Iris pigment epithelial cell (primary cell): ENCODE measurements at regions not wholly inside any gene's neighbourhood (a gene's known extent, or its start where the extent isn't known, plus 50 kb on each side); places are given as distances from the start of the nearest gene placed in this dataset.
A peak's percentile ranks its signal among the peaks of the same experiment; 100 is the strongest.
"Not testable (repeated sequence)": the region's sequence is repeated elsewhere in the genome, so short reads cannot be mapped to it uniquely, and the experiment has no call there.

Experiments used
- DNase-seq: peaks from one replicate; pipeline ENCODE4 v3.0.0-alpha.2; 2011; ENCODE audit warnings: low read depth

GRCh38 chr17:31623990-31624389 is 232.5 kb downstream of the RAB11FIP4 start:
- DNase-seq, result no peak

DNA sequence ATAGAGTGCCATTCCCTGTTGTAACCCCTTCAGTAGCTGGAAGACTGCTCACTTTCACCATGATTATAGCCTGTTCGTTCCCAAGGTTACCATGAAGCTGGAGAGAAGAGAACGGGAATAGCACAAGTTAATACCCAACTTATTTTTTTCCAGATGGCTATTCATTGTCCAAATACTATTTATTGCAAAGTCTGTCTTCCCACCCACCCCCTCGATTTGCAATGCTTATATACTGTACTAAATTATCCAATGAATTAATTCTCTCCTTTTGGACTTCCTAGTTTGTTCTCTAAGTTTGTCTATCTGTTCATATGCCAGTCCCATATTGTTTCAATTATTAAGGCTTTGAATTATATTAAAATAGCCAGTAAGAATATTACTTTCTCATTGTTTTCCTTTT is 231.0 kb downstream of the RAB11FIP4 start:
- DNase-seq, result no peak

GRCh38 chr17:31621566-31621965 is 230.1 kb downstream of the RAB11FIP4 start:
- DNase-seq, result no peak

- not testable (repeated sequence) for DNase-seq
Measured at GRCh38 chr17:31611053-31611452, 219.6 kb downstream of the RAB11FIP4 start.

- no peak for DNase-seq
Measured at GRCh38 chr17:31609996-31610910, 218.8 kb downstream of the RAB11FIP4 start.

DNA sequence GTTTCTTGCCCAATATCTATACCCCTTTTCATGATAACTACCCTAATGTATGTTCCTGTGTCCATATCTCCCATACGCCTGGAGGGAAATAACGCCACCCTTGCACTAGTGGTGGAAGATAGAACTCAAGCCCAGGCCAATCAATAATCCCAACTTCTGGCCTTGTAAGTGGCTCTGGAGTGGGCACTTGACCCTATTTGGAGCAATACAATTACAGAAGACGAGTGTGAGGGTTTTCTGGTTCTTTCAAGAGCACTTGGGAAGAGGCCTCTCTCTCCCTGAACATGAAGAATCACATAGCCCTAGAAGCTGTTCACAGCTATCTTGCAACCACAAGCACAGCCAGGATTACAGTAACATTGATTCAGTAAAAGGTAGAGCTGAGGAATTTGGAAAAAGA is 217.9 kb downstream of the RAB11FIP4 start:
- no peak for DNase-seq

DNA sequence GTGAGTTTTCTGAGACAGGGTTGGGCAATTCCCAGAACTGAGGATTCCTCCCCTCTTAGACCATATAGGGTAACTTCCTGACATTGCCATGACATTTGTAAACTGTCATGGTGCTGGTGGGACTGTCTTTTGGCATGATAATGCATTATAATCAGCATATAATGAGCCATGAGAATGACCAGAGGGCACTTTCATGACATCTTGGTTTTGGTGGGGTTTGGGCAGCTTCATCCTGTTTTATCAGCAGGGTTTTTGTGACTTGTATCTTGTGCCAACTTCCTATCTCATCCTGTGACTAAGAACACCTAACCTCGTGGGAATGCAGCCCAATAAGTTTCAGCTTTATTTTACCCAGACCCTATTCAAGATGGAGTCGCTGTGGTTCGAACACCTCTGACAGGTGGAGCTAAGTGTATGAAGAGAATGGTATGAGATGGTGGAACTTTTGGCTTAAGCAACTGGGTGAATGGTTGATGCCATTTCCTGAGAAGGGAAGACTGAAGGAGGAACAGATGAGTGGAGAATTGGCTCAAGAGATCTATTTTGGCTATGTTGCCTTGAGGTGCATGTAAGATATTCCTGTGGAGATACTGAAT is 217.3 kb downstream of the RAB11FIP4 start:
- no peak for DNase-seq

DNA sequence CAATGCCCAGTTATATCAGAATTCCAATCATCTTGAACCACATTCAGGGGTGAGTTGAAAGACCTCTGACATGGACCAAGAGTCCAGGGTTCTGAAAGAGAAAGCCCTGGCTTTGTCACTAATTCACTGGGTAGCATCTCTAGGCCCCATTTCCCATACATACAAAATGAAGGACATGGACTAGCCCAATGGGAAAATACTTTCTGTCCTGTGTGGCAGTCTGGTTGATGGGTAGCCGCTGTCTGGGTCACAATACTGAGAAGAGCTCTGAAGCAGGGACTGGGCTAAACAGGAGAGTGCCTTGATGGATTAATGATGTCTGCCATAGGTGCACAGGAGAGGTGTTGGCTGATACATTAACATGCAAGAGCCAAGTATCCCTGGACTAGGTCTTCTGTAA is 214.3 kb downstream of the RAB11FIP4 start:
- DNase-seq, result no peak

DNA sequence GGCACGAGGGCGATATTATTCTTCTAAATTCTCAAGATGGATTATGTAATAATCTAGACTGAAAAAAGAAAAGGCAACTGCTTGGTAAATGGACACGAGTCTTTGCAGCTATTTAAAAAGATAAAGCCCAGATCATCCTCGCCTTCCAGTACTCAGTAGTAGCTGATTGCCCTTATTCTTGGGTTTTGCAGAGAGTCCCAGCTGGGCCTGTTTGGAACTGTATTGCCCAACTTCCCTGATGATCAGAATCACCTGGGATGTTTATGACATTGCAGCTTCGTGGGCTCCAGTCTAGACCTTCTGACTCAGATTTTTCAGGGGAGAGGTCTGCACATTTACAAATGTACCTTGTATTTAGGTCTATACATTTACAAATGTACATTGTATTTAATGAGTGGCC is 213.5 kb downstream of the RAB11FIP4 start:
- no peak for DNase-seq

GRCh38 chr17:31600144-31600543 is 208.7 kb downstream of the RAB11FIP4 start:
- not testable (repeated sequence) for DNase-seq

GRCh38 chr17:31598921-31599571 is 207.6 kb downstream of the RAB11FIP4 start:
- no peak for DNase-seq

DNA sequence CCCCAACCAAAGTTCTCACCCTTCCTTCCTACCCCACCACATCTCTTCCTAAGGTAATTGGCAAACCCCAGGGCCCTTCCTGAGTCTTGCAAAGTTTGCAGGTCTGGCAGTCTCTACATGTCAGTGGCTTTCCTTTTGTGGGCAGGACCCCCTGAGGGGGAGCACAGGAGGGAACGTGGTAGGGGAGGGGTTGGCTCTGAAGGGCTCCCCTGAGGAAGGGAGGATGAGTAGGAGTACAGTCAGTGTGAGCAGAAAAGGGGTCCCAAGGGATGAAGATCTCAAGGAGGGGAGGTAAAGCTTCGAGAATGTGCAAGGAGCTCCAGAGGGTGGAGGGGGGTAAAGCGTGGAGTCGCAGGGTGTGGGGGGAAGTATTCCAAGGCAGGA is 206.9 kb downstream of the RAB11FIP4 start:
- no peak for DNase-seq

DNA sequence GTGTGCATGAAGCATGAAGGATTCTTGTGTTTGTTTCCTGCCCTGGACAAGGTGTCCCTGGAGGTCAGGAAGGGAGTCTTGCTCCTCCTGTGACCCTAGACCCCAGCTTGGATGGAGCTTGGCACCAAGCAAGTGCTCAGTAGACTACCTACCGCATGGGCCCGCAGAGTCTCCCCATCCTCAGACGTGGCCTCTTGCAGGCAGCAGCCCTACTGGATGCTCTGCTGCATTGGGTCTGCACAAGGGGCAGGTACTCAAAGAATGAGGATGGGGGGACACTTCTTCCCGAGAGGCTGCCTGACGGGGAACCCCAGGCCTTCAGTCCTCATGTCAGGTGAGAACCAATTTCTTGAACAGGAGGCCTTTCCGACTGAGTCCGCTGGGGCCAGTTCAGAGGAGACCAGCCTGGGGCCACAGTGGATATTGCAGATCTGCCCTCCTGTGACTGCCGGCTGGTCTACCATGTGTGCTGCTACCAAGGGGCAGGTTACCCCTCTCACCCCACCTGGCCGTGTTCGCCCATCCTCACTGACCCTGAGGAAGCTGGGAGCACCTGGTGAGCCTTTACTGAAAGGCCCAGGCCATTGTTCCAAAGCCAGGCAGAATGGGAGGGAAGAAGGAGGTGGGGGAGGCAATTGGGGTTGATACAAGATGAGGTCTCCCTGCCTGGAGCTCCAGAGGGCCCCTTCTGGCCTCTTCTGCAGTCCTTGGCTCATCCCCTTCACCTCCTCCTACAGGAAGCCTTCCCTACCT is 206.3 kb downstream of the RAB11FIP4 start:
- no peak for DNase-seq

DNA sequence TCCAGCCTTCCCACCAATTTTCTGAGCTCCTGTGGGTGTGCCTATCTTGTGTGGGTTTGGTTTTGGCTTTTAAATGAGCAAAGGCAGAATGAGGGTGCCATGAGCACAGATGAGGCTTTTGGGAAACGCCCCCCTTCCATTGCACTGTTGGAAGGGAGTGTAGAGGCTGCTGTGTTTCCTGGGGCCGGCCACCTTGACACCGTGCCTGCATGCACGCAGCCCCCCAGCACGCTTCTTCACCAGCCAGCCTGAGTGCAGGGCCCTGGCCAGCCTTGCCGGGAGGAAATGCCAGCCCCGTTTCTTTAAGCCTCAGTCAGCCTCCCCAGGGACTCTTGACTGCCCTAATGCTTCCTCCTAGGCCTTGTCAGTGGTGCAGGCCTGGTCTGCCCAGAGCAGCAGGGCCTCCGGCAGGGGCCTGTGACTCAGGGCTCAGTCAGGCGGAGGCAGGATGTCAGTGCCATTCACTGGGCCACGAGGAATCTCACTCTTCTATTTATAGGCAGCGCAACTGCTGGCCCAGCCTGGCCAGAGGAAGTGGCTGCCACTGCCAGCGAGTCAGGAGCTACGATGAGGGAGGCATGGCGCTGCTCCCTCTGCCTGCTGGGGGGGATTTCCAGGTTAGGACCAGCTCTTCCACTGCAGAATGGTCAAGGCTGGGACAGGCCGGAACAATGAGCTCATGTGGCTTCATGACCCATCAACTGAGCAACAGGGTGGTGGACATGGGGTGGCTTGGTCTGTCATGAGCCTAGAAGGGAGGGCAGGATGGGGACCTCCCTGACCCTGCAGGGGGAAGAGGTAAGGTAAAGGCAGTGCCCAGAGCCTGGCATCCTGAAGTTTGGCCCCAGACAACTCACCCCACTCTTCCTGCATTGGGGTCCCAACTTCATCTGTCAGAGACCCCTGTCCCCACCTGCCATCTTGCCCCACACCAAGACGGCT is 205.2 kb downstream of the RAB11FIP4 start:
- DNase-seq, result peak; percentile 97

DNA sequence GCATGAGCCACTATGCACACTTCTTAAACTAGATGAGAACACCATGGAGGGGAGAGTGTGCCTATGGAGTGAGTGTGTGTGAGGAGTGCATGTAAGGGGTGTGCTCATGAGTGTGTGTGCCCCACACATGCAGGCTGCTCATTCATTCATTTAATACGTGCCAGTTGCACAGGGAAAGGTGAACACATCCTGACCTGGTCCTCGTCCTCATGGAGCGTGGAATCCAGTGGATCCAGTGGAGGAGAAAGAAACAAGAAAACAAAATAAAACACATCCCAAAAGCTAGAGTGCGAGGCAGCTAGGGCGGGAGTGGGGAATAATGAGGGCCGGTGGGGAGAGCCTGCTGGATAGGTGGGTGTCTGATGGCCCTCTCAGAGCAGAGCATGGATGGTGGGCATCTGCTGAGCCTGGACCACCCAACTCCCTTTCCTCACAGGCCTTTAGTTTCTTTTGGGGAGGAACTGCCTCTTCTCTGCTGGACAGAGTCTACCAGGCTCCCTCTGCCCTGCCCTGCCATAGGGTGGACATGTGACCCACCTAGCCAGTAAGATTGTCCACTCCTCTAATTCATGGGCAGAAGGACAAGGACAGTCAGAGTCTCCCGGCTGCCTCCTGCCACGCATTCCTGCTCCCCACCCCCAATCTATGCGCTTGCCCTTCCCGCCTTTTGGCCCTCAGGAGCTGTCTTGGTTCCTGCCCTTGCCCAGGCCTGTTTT is 204.3 kb downstream of the RAB11FIP4 start:
- DNase-seq, result no peak

- DNase-seq, result peak; percentile 55
Measured at GRCh38 chr17:31595076-31595475, 203.6 kb downstream of the RAB11FIP4 start.

GRCh38 chr17:31594416-31594815 is 202.9 kb downstream of the RAB11FIP4 start:
- DNase-seq, result no peak

DNA sequence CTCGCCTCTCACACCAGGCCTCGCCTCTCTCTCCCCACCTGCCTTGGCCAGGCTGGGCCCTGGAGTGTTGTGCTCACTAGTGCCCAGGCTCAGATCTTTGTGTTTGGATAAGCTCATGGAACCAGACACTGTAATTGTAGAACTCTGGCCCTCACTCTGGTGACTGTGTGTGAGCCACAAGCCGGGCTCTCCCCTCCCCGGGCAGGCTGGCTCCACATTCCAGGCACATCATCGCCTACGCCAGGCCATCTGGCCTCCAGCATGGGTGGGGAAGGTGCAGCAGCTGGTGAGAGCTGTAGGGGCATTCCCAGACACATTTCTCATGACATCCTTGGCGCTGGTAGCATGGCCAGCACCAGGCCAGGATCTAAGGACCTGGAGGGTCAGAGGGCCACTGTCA is 202.3 kb downstream of the RAB11FIP4 start:
- DNase-seq, result peak; percentile 37

GRCh38 chr17:31591924-31592323 is 200.4 kb downstream of the RAB11FIP4 start:
- no peak for DNase-seq

GRCh38 chr17:31588512-31588911 is 197.0 kb downstream of the RAB11FIP4 start:
- DNase-seq, result no peak
